D721Med (cell line): ENCODE measurements at regions not wholly inside any gene's neighbourhood (a gene's known extent, or its start where the extent isn't known, plus 50 kb on each side); places are given as distances from the start of the nearest gene placed in this dataset.

ENCODE experiments used
- DNase-seq: peaks from one replicate; pipeline ENCODE4 v3.0.0; 2011; ENCODE audit warnings: low spot score; ENCODE audit not compliant: insufficient read length
- FAIRE-seq: peaks from 2 replicates; lab custom pipeline; 2011; peaks lifted over from hg19 to GRCh38; lab: Jason Lieb, UNC
- TF ChIP-seq, protein P1 (sequence below): IDR thresholded peaks from 2 replicates; pipeline ENCODE4 v1.5.1; 2012; ENCODE audit warnings: mild to moderate bottlenecking, control low read depth; ENCODE audit not compliant: insufficient read depth; ENCODE audit errors: missing control alignments

DNA sequence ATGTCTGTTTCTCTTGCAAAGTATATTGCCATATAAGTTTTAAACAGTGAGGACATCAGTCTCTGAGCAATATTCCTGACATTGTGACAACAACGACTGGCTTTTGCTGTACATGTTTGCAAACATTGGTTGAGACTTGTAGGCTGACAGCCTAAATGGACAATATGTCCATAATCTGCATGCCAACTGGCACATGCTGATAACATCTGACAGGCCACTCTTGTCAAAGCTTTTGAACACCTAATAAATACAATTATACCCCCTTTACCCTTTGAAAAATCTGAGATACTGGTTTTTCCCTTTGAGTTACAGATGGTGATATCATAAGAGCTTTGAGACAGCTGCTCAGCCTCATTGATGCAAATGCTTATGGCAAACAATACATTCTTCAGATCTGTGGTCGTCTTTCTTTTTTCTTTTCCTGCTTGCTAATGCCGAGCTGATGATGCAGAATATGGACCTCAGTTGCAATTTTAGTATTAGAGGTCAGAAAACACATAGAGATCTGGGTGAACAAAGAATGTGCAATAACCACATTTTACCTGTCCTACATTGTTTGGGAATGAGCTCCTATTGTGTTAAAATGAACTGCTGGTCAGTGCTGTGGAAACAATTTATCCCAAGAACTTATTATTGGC is 114.9 kb downstream of the RFC3 start:
- FAIRE-seq = no peak
- TF ChIP-seq, protein P1, sequence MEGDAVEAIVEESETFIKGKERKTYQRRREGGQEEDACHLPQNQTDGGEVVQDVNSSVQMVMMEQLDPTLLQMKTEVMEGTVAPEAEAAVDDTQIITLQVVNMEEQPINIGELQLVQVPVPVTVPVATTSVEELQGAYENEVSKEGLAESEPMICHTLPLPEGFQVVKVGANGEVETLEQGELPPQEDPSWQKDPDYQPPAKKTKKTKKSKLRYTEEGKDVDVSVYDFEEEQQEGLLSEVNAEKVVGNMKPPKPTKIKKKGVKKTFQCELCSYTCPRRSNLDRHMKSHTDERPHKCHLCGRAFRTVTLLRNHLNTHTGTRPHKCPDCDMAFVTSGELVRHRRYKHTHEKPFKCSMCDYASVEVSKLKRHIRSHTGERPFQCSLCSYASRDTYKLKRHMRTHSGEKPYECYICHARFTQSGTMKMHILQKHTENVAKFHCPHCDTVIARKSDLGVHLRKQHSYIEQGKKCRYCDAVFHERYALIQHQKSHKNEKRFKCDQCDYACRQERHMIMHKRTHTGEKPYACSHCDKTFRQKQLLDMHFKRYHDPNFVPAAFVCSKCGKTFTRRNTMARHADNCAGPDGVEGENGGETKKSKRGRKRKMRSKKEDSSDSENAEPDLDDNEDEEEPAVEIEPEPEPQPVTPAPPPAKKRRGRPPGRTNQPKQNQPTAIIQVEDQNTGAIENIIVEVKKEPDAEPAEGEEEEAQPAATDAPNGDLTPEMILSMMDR = no peak
- no peak for DNase-seq

- DNase-seq = no peak
- TF ChIP-seq, protein P1 = no peak
- no peak for FAIRE-seq
Observed at GRCh38 chr13:33933810-33934209, 115.9 kb downstream of the RFC3 start.

DNA sequence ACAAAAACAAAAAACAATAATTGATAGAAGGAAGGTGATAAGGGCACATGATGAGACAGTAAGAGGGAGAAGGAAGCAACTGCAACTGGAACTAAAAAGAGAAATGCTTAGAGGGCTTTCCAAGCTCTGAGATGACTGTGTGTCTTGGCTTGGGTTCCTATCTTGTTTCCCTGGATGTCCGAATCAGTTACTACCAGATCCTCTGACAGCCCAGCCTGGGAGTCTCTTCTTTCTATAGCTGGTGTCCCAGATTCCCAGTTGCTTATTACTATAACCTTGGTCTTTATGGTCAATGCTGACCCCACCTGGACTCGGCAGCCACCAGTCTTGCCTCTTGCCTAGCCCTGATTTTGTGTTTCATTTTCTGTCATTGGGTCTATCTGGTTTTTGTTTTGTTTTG is 116.4 kb downstream of the RFC3 start:
- FAIRE-seq (no peak), DNase-seq (no peak)
- TF ChIP-seq, protein P1 = no peak

- DNase-seq (no peak), FAIRE-seq (no peak)
- TF ChIP-seq, protein P1 = no peak
Observed at GRCh38 chr13:33934951-33935371, 117.0 kb downstream of the RFC3 start.

GRCh38 chr13:33935969-33936368 is 118.0 kb downstream of the RFC3 start:
- no peak for FAIRE-seq
- DNase-seq = no peak

GRCh38 chr13:33937373-33938098 is 119.6 kb downstream of the RFC3 start:
- DNase-seq (no peak), FAIRE-seq (no peak)
- TF ChIP-seq, protein P1 = no peak

More at GRCh38 chr13:33935969-33936368, 118.0 kb downstream of the RFC3 start:
- TF ChIP-seq, protein P1 = no peak

- TF ChIP-seq, protein P1 = no peak
- DNase-seq = no peak
- FAIRE-seq = no peak
Observed at GRCh38 chr13:33940256-33940655, 122.3 kb downstream of the RFC3 start.
